ENCODE measurements at regions not wholly inside any gene's neighbourhood (a gene's known extent, or its start where the extent isn't known, plus 50 kb on each side); places are given as distances from the start of the nearest gene placed in this dataset.

GRCh38 chr11:116505298-116506262, 267.2 kb downstream of the BUD13 start:
- no peak for DNase-seq (ENCODE audit: low read depth)

DNA sequence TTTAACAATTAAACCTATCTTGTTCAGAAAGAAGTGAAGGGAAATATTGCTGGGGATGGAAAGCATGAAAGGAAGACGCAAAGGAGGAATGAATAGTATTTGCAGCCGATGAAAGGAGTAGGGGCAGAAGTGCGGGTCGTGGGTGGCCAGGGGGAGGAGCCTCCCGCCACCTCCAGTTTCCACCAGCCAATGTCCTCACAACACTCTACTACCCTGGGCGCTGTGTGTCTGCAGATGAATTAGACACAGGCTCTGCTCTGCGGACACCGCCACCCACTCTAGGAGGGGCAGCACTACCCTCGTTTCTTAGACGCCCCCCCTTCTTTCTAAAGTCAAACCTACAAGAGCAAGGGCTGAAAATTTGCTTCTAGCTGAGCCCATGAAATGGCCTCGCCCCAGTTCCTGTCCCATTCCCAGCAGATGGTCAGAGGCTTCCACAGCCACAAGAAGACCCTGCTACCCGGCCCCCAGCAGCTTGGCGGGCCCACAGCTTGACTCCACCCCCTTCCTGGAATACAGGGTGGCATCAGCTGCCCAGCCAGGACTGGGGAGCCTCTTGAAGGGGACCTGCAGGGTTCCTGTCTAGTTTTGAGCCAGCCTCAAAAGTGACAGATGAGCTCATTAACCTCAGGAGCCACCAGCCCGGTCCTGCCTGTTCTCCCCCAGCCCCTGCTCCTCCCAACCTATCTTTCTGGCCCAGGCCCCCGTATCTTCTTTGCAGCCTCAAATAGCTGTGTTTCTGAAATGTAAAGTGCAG, 268.1 kb downstream of the BUD13 start:
- DNase-seq (ENCODE audit: low read depth), result no peak

- DNase-seq (ENCODE audit: low read depth), result no peak
Observed at GRCh38 chr11:116503216-116504160, 269.3 kb downstream of the BUD13 start.

GRCh38 chr11:116502641-116503061, 270.1 kb downstream of the BUD13 start:
- DNase-seq (ENCODE audit: low read depth), result no peak

GRCh38 chr11:116501728-116502127, 271.1 kb downstream of the BUD13 start:
- DNase-seq (ENCODE audit: low read depth), result no peak

DNA sequence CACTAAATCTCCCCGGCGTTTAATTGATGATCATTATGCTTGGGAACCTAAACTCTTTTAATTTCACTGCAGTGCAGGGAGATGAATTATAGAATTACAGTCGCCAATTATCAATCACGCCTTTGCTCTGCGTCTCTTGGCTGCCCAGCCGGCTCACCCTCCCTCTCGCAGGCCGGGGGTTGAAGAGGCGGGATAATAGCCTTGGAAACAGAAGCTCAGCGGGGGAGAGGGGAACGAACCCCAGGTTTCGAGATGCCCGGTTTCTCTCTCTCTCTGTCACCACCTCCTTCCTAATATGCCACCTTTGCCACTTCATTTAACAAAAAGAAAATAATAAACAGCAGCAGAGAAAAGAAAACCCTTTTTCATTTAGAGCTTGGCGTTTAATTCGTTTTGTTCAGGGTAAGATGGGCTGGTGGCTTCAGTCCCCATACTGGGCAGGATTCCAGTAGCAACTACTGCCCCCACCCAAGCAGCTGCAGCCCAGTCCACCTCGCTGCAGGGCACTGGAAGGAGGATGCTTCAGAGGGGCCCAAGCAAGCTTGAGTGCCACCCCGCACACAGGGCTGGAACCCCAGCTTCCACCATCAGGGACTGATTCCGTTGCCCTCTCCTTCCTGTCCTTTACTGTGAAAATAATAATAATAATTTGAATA, 271.7 kb downstream of the BUD13 start:
- DNase-seq (ENCODE audit: low read depth), result no peak

- DNase-seq (ENCODE audit: low read depth), result no peak
Observed at GRCh38 chr11:116500026-116500946, 272.5 kb downstream of the BUD13 start.

- DNase-seq (ENCODE audit: low read depth), result peak; percentile 10
Observed at GRCh38 chr11:116499396-116500003, 273.3 kb downstream of the BUD13 start.

GRCh38 chr11:116498161-116498560, 274.6 kb downstream of the BUD13 start:
- DNase-seq (ENCODE audit: low read depth), result no peak

- no peak for DNase-seq (ENCODE audit: low read depth)
Observed at GRCh38 chr11:116492600-116492999, 280.2 kb downstream of the BUD13 start.

DNA sequence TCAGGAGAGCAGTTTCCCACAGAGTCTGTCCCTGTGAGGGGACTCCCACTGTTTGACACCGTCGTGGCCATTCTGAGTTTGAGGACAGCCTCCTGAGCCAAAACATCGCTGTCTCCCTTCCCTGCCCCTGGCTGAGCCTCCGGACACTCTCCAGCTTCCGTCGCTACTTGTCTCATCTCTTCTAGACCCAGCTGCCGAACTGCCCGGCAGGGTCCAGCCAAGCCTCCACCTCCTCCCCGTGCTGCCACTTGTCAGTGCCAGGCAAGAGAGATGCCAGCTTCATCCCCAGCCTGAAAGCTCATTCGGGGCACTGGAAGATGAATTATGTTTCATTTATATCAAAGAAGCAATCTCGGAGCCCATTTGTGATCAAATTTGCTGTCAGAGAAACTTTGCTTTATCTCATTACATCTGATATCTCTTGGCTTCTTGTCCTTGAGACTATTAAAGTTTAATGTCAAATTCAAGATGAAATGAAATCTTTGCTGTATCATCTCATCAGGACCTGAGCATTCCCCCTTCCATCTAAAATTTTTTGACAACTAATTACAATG, 283.9 kb downstream of the BUD13 start:
- no peak for DNase-seq (ENCODE audit: low read depth)

GRCh38 chr11:116485425-116485824, 287.4 kb downstream of the BUD13 start:
- no peak for DNase-seq (ENCODE audit: low read depth)

- DNase-seq (ENCODE audit: low read depth), result no peak
Observed at GRCh38 chr11:116482716-116483115, 290.1 kb downstream of the BUD13 start.

- DNase-seq (ENCODE audit: low read depth), result no peak
Observed at GRCh38 chr11:116481126-116481675, 291.6 kb downstream of the BUD13 start.

DNA sequence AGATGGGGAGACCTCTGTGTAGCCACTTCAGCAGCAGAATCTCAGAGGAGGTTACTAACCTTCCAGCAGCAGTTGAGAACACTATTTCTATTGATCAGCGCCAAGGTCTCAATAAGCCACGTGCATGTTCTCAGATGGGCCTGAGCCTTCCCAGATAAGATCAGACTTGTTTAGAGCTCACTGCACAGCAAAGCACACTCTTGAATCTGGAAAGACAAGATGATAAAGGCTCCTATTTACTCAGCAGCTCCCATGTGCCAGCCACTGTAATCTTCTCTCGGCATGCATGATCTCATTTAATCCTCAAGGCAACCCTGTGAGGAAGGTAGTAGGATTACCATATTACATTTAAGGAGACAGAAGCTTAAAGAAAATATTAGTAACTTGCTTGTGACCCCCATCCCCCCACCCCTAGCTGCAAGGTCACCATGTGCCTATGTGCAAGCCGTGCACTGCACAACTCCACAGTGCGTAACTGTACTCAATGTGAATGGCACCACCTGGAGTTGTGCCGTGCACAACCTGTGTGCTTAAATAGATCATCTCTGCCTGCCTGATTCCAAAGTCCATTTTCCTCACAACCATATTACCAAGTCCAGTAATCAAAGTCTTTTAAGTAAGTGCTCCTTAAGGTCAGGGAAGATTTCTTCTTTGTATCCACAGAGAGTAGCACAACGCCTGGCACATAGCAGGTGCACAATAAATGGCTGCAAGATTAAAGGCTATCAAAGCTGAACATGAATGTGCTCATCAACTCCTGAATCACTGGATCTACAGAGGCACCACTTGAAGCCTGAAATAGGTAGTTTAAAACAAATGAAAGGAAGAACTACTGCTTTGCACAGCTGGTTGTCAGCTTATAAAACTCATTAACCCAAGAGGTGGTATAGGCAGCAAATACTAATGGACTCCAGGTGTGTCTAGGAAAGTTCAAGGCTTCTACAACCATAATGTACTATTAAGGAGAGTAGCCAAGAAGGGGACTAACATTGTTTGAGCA, 293.8 kb downstream of the BUD13 start:
- no peak for DNase-seq (ENCODE audit: low read depth)

DNA sequence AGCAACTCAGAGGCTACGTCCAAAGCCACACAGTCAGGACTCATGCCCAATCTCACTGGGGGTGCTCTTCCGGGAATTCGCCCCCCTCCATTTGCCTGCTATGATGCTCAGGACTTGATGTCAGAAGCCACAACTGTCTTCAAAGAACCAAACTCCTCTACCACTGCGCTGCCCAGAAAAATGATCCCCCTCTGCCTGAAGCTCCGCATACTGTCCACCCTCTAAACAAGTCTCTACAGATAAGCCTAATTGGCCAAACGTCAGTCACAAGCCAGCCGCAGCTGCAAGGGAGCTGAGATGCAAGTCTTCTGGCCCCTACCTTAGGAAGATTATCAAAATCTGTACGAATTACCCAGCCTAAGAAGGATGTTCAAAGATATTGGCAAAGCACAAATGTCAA, 294.6 kb downstream of the BUD13 start:
- no peak for DNase-seq (ENCODE audit: low read depth)

GRCh38 chr11:116473790-116474346, 298.9 kb downstream of the BUD13 start:
- DNase-seq (ENCODE audit: low read depth), result no peak
